Heart left ventricle (tissue), 16 donors: ENCODE measurements at regions not wholly inside any gene's neighbourhood (a gene's known extent, or its start where the extent isn't known, plus 50 kb on each side); places are given as distances from the start of the nearest gene placed in this dataset.
A peak's percentile ranks its signal among the peaks of the same experiment; 100 is the strongest.
"Not testable (repeated sequence)": the region's sequence is repeated elsewhere in the genome, so short reads cannot be mapped to it uniquely, and the experiment has no call there.

Experiments used
- ATAC-seq, 4 donors: fragments of 200-7000 bp; cut with Tn5 transposase; one replicate each; pipeline ENCODE4 v1.9.1; 2020 to 2022; ENCODE audit warnings: moderate library complexity in 4 of 4, mild to moderate bottlenecking in 3 of 4, moderate number of reproducible peaks in 1 of 4
- DNase-seq, 5 donors: peaks; one replicate each; pipeline ENCODE4 v3.0.0-alpha.2; 2020
- H3K27ac ChIP-seq, 12 donors: fragments of 200-600 bp; sonication (generic) in 4 of 12; one replicate each; pipeline versions ENCODE4 v1.5.0 to v1.8.0; 2016 to 2022; ENCODE audit warnings: mild to moderate bottlenecking in 2 of 12
- H3K27me3 ChIP-seq, 9 donors: fragments of 200-600 bp; sonication (generic) in 2 of 9; one replicate each; pipeline versions ENCODE4 v1.5.1 to v1.8.0; 2016 to 2022; ENCODE audit warnings: mild to moderate bottlenecking in 3 of 9
- H3K36me3 ChIP-seq, 9 donors: fragments of 200-600 bp; sonication (generic) in 2 of 9; one replicate each; pipeline versions ENCODE4 v1.5.0 to v1.8.0; 2018 to 2022; ENCODE audit warnings: mild to moderate bottlenecking in 2 of 9
- H3K4me1 ChIP-seq, 12 donors: fragments of 200-600 bp; sonication (generic) in 4 of 12; one replicate each; pipeline versions ENCODE4 v1.5.0 to v1.8.0; 2016 to 2022; ENCODE audit warnings: mild to moderate bottlenecking in 3 of 12
- H3K4me3 ChIP-seq, 12 donors: fragments of 200-600 bp; sonication (generic) in 4 of 12; one replicate each; pipeline versions ENCODE4 v1.5.0 to v1.8.0; 2017 to 2022; ENCODE audit warnings: mild to moderate bottlenecking in 9 of 12, moderate library complexity in 4 of 12
- H3K9me3 ChIP-seq, 12 donors: fragments of 200-600 bp; sonication (generic) in 4 of 12; one replicate each; pipeline versions ENCODE4 v1.5.0 to v1.8.0; 2016 to 2022; ENCODE audit warnings: mild to moderate bottlenecking in 1 of 12
- POLR2A ChIP-seq, 2 donors: fragments of 450-650 bp; IDR thresholded peaks; one replicate each; pipeline ENCODE4 v1.6.1; 2017; ENCODE audit warnings: antibody characterized with exemption in 2 of 2, mild to moderate bottlenecking in 2 of 2, moderate library complexity in 2 of 2
- WGBS, 4 donors: extraction: QIAGEN DNeasy Blood & Tissue Kit in 2 of 4; methylation state at CpG; one replicate each; pipeline versions ENCODE4 v1.1.5 to v1.1.7; 2013 to 2018; 5-methylcytosine and 5-hydroxymethylcytosine counted together
- intact Hi-C, 10 donors: fragments of 100-400 bp; cut with DNase I; formaldehyde crosslinking; loops; one replicate each; pipeline versions ENCODE4 v1.11.1 to v1.14.2; 2022
- TF ChIP-seq, protein P1 (sequence below), 12 donors: fragments of 200-600 bp; sonication (generic) in 4 of 12; IDR thresholded peaks; one replicate each; pipeline versions ENCODE4 v1.5.0 to v1.8.0; 2018 to 2022; ENCODE audit warnings: antibody characterized with exemption in 12 of 12, mild to moderate bottlenecking in 5 of 12
- donor health status: ischemic (EF 13 %, LVEDD 7.1; RV severe dilation, severe dysfunction).
- donor health status: healthy with polysubstance abuse.
- donor health status: DM: no; HTN: yes; CAD: no.
- donor health status: DM: no; HTN: no; CAD: no.
- donor health status: ischemic (EF 25% LVEDD 6.9; RV normal size, moderate dysfunction).
- donor health status: ischemic (EF 25% LVEDD 5.7; RV mildly dilated, moderate dysfunction).
- donor health status: healthy.
- donor health status: DM: yes; HTN: yes; CAD: no.
- donor health status: ischemic (EF 35%, LVEDD 5.7; RV mildly dilated, moderate dysfunction).
- donor health status: nonischemic (EF 11% LVEDD 7.7; RV severe dilation, severe dysfunction).
- donor health status: DM: yes; HTN: yes; CAD: no.
- donor health status: PGD.
- donor health status: ischemic (EF 29% LVEDD 5.4; RV normal size, mild dysfunction).
- donor health status: nonischemic (EF 23%, LVEDD 6.1; RV moderate dilation, normal function).

DNA sequence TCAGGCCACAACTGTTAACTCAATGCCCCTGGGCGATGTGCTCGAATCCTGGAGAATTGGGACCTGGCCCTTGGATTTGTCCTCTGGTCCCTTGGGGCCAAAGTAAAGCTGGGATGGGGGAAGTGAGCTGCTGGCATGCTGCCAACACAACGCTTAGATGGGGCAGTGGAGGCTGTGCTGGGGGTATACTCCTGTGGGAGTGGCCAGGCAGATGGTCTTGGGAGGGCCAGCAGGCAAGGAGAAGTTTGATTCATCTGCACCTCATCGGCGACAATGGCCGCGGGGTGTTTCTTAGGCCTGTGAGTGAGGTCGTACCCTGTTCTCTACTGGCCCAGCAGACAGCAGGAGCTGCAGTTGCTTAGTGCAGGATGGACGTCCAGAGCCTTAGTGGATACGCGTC, 139.0 kb upstream of the MTPN start:
- DNase-seq, result no peak
- no peak overlapping the region for H3K4me3 ChIP-seq
- no peaks in the 10 kb centered on the region for H3K4me1 ChIP-seq
- WGBS, 4 donors, result 81 to 85% (median 83%) methylated on average over 9 to 11 of the region's 11 CpGs
- H3K36me3 ChIP-seq, result no peaks in the 10 kb centered on the region
- H3K27ac ChIP-seq, result no peak overlapping the region
- ATAC-seq, result peak in 1 of 4 donors; percentile 27
- no peaks in the 10 kb centered on the region for H3K27me3 ChIP-seq
- TF ChIP-seq, protein P1, sequence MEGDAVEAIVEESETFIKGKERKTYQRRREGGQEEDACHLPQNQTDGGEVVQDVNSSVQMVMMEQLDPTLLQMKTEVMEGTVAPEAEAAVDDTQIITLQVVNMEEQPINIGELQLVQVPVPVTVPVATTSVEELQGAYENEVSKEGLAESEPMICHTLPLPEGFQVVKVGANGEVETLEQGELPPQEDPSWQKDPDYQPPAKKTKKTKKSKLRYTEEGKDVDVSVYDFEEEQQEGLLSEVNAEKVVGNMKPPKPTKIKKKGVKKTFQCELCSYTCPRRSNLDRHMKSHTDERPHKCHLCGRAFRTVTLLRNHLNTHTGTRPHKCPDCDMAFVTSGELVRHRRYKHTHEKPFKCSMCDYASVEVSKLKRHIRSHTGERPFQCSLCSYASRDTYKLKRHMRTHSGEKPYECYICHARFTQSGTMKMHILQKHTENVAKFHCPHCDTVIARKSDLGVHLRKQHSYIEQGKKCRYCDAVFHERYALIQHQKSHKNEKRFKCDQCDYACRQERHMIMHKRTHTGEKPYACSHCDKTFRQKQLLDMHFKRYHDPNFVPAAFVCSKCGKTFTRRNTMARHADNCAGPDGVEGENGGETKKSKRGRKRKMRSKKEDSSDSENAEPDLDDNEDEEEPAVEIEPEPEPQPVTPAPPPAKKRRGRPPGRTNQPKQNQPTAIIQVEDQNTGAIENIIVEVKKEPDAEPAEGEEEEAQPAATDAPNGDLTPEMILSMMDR (IDR thresholded peaks at IDR 0.05), result no peak
- no peak for TF ChIP-seq POLR2A (IDR thresholded peaks at IDR 0.05)
- no peaks in the 10 kb centered on the region for H3K9me3 ChIP-seq
- intact Hi-C loops, result no loop called here

DNA sequence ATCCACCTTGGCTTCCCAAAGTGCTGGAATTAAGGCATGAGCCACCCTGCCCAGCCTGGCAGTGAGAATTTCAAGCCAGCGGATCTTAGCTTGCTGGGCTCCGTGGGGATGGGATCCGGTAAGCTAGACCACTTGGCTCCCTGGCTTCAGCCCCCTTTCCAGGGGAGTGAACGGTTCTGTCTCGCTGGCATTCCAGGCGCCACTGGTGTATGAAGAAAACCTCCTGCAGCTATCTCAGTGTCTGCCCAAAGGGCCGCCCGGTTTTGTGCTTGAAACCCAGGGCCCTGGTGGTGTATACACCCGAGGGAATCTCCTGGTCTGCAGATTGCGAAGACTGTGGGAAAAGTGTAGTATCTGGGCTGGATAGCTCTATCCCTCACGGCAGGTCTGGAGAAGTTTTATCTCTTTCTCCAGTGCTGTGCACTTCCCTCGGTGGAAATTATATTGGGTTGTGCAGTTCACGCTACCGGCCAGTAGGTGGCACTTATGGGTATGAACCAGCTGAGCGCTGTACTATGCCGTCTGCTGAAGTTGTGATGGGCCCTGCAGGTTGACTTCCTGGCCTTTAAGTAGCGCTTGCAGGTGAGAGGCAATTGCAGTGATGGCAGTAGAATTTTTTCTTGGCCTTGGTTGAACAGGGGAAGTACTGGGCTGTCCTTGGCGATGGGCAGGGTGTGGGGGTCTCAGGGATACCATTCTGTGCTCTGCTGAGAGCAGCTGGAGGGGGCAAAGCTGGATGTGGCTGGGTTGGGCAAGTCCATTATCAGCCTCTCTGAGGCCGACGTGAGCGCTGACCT, 138.0 kb upstream of the MTPN start:
- 40 to 60% (median 50%) methylated on average over 13 to 21 of the region's 21 CpGs for WGBS, 4 donors
- Histone ChIP-seq H3K4me3 (no peak overlapping the region), H3K36me3 (no peaks in the 10 kb centered on the region), H3K27me3 (no peaks in the 10 kb centered on the region), H3K9me3 (peaks cover 0 to 6% (median 0%) of the 10 kb centered on the region in 12 donors), H3K27ac (no peak overlapping the region), H3K4me1 (no peaks in the 10 kb centered on the region)
- intact Hi-C loops, result no loop called here
- DNase-seq (peak in 4 of 5 donors; percentile 13 to 58 (median 39)), ATAC-seq (peak; percentile 26 to 84 (median 77))
- TF ChIP-seq, protein P1 (IDR thresholded peaks at IDR 0.05), result peak; percentile 54 to 79 (median 67)
- TF ChIP-seq POLR2A (IDR thresholded peaks at IDR 0.05), result no peak

DNA sequence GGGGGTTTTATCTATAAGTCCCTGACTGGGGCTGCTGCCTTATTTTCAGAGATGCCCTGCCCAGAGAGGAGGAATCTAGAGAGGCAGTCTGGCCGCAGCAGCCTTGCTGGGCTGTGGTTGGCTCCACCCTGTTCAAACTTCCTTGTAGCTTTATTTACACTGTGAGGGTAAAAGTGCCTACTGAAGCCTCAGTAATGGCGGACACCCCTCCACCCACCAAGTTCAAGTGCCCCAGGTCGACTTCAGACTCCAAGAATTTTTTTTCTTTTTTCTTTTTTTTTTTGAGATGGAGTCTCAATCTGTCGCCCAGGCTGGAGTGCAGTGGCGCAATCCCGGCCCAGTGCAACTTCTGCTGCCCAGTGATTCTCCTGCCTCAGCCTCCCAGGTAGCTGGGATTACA, 137.3 kb upstream of the MTPN start:
- DNase-seq, H3K27me3 ChIP-seq, H3K9me3 ChIP-seq, H3K4me1 ChIP-seq, ATAC-seq, H3K36me3 ChIP-seq, intact Hi-C loops, H3K4me3 ChIP-seq, H3K27ac ChIP-seq: not testable (repeated sequence)
- 69 to 90% (median 79%) methylated on average over 6 of the region's 6 CpGs for WGBS, 4 donors

DNA sequence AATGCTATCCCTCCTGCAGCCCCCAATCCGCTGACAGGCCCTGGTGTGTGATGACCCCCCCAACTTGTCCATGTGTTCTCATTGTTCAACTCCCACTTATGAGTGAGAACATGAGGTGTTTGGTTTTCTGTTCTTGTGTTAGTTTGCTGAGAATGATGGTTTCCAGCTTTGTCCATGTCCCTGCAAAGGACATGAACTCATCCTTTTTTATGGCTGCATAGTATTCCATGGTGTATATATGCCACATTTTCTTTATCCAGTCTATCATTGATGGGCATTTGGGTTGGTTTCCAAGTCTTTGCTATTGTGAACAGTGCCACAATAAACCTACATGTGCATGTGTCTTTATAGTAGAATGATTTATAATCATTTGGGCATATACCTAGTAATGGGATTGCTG, 131.9 kb upstream of the MTPN start:
- H3K27me3 ChIP-seq, H3K4me1 ChIP-seq, DNase-seq, H3K36me3 ChIP-seq, H3K4me3 ChIP-seq, H3K27ac ChIP-seq, intact Hi-C loops, ATAC-seq: not testable (repeated sequence)
- WGBS, 4 donors, result 30 to 88% (median 60%) methylated on average over 1 of the region's 1 CpG
- H3K9me3 ChIP-seq, result peaks cover 0 to 28% (median 3%) of the 10 kb centered on the region in 12 donors

DNA sequence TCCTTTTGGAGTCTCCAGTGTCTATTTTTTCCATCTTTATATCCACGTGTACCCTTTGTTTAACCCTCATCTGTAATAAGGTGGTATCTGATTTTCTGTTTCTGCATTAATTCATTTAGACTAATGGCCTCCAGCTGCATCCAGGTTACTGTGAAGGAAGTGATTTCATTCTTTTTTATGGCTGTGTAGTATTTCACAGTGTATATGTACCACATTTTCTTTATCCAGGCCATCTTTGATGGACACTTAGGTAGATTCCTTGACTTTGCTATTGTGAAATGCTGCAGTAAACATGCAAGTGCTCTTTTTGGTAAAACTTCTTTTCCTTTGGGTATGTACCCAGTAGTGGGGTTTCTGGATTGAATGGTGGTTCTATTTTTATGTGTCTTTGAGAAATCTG, 128.0 kb upstream of the MTPN start:
- DNase-seq (no peak), ATAC-seq (no peak)
- intact Hi-C loops, result no loop called here
- H3K36me3 ChIP-seq, result no peaks in the 10 kb centered on the region
- 87 to 90% (median 89%) methylated on average over 1 of the region's 1 CpG for WGBS, 4 donors
- peaks cover 0 to 28% (median 1%) of the 10 kb centered on the region in 12 donors for H3K9me3 ChIP-seq
- H3K4me1 ChIP-seq, result no peaks in the 10 kb centered on the region
- H3K27ac ChIP-seq, result no peak overlapping the region
- no peak overlapping the region for H3K4me3 ChIP-seq
- H3K27me3 ChIP-seq, result no peaks in the 10 kb centered on the region
- TF ChIP-seq POLR2A (IDR thresholded peaks at IDR 0.05), result no peak
- TF ChIP-seq, protein P1 (IDR thresholded peaks at IDR 0.05), result no peak
